AG04450 (cell line): ENCODE measurements at regions not wholly inside any gene's neighbourhood (a gene's known extent, or its start where the extent isn't known, plus 50 kb on each side); places are given as distances from the start of the nearest gene placed in this dataset.
"Not testable (repeated sequence)": the region's sequence is repeated elsewhere in the genome, so short reads cannot be mapped to it uniquely, and the experiment has no call there.

Experiments used
- CTCF ChIA-PET: fragments of 300-600, 350-600 bp; formaldehyde crosslinking; extraction: SDS; loops from one replicate; lab custom pipeline; 2022; ENCODE audit warnings: antibody characterized with exemption, inconsistent platforms; lab: Charles Lee
- POLR2A ChIA-PET: fragments of 350-600 bp; formaldehyde crosslinking; extraction: SDS; loops from one replicate; lab custom pipeline; 2021; ENCODE audit warnings: antibody characterized with exemption, inconsistent platforms; lab: Yijun Ruan, JAX
- DNase-seq: peaks from one replicate; pipeline ENCODE4 v3.0.0-alpha.2; 2011; ENCODE audit warnings: low read depth, low spot score
- H3K27ac ChIP-seq: one replicate; pipeline ENCODE4 v1.5.1; 2012; ENCODE audit warnings: low read depth, low read length, control low read depth
- H3K27me3 ChIP-seq: one replicate; pipeline ENCODE4 v1.6.0; 2012; ENCODE audit warnings: low read length; ENCODE audit not compliant: control insufficient read depth, insufficient read depth
- H3K4me3 ChIP-seq: 2 replicates; pipeline ENCODE4 v1.5.1; 2011; ENCODE audit warnings: mild to moderate bottlenecking, low read depth, low read length, control low read depth
- H3K9me3 ChIP-seq: 2 replicates; pipeline ENCODE4 v1.5.1; 2012; ENCODE audit warnings: low read length; ENCODE audit not compliant: control insufficient read depth, insufficient read depth
- TF ChIP-seq, protein P1 (sequence below): IDR thresholded peaks from 2 replicates; pipeline ENCODE4 v1.5.1; 2011; ENCODE audit warnings: low read depth, low read length, control low read depth, inconsistent platforms

DNA sequence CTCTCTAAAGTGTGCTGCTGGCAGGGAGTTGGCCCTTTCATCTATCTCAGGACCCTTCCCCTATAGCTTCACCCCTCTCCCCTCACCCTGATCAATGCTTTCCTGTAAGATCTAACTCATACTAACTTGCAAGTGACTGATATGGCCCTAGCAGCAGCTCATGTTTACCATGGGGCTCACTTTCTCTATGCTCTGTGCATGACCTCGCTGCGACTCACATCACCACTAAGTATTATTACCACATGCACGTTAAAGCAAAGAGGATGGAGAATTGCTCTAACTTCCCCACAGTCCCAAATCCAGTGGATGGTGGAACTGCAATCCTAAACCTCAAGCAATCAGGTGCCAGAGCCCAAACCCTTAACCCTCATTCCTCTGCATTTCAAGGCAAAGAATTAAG, 626.6 kb downstream of the MID1IP1 start:
- Histone ChIP-seq H3K4me3 (no peak overlapping the region), H3K27me3 (peaks cover 2% of the 10 kb centered on the region), H3K9me3 (no peaks in the 10 kb centered on the region), H3K27ac (no peak overlapping the region)
- ChIA-PET POLR2A (no interaction called here), CTCF (no interaction called here)
- no peak for DNase-seq
- TF ChIP-seq, protein P1, sequence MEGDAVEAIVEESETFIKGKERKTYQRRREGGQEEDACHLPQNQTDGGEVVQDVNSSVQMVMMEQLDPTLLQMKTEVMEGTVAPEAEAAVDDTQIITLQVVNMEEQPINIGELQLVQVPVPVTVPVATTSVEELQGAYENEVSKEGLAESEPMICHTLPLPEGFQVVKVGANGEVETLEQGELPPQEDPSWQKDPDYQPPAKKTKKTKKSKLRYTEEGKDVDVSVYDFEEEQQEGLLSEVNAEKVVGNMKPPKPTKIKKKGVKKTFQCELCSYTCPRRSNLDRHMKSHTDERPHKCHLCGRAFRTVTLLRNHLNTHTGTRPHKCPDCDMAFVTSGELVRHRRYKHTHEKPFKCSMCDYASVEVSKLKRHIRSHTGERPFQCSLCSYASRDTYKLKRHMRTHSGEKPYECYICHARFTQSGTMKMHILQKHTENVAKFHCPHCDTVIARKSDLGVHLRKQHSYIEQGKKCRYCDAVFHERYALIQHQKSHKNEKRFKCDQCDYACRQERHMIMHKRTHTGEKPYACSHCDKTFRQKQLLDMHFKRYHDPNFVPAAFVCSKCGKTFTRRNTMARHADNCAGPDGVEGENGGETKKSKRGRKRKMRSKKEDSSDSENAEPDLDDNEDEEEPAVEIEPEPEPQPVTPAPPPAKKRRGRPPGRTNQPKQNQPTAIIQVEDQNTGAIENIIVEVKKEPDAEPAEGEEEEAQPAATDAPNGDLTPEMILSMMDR: no peak

DNA sequence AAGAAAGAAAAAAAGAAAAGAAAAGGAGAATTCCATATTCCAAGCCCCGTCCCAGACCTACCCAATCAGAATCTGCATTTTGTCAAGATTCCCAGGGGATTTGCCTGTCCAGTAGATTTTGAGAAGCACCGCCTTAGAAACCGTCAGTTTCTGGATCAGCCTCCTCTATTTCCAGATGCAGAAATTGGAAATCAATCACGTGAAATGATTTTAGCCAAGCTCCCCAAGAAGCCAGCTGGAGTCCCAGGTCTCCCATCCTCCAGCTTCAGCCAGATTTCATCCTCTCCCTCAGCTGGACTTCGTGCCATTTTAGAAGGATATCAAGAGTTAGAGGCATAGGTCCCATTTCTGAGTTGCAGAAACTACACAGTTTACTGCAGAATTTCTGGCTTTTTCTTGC, 629.3 kb downstream of the MID1IP1 start:
- CTCF ChIA-PET: no interaction called here
- no peak overlapping the region for H3K27ac ChIP-seq
- POLR2A ChIA-PET: interaction anchor here (0.6 kb wide), 1 partner anchor 85 kb away, joined by 8 read pairs; no protein-coding TSS in a partner anchor

DNA sequence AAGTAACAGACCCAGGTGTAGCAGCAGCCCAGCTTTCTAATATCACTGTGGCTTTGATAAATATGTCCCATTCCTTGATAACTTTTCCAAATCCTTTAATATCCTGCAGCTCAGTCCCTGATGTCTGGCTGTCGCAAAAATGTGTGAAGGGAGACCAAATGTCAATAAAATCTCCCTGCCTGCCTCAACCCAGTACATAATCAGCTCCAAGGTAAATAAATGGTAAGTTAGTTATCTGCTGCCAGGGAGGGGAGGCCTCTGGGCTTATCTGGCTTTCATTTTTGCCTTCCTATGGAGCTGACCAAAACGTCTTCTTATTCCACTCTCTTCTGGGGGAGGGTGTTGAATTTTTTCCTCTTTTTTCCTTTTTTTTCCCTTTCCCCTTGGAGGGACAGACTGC, 630.6 kb downstream of the MID1IP1 start:
- DNase-seq: no peak
- H3K27ac ChIP-seq: no peak overlapping the region
- peaks cover 2% of the 10 kb centered on the region for H3K27me3 ChIP-seq
- ChIA-PET CTCF (no interaction called here), POLR2A (no interaction called here)
- no peak overlapping the region for H3K4me3 ChIP-seq
- H3K9me3 ChIP-seq: no peaks in the 10 kb centered on the region
- TF ChIP-seq, protein P1: no peak

More for the DNA sequence above, 629.3 kb downstream of the MID1IP1 start:
- no peaks in the 10 kb centered on the region for H3K9me3 ChIP-seq
- H3K4me3 ChIP-seq: no peak overlapping the region
- TF ChIP-seq, protein P1: no peak
- H3K27me3 ChIP-seq: peaks cover 2% of the 10 kb centered on the region
- no peak for DNase-seq

DNA sequence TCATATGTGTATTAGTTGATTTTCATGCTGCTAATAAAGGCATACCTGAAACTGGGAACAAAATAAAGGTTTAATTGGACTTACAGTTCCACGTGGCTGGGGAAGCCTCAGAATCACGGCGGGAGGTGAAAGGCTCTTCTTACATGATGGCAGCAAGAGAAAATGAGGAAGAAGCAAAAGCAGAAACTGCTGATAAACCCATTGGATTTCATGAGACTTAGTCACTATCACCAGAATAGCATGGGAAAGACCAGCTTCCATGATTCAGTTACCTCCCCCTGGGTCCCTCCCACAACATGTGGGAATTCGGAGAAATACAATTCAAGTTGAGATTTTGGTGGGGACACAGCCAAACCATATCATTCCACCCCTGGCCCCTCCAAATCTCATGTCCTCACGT, 633.4 kb downstream of the MID1IP1 start:
- DNase-seq, H3K9me3 ChIP-seq, H3K27me3 ChIP-seq, H3K4me3 ChIP-seq, CTCF ChIA-PET, H3K27ac ChIP-seq, POLR2A ChIA-PET: not testable (repeated sequence)

DNA sequence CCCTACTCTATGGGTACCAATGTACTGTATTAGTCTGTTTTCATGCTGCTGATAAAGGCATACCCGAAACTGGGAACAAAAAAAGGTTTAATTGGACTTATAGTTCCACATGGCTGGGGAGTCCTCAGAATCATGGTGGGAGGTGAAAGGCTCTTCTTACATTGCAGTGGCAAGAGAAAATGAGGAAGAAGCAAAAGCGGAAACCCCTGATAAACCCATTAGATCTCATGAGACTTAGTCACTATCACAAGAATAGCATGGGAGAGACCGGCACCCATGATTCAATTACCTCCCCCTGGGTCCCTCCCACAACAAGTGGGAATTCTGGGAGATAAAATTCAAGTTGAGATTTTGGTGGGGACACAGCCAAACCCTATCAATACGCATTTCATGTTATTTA, 635.3 kb downstream of the MID1IP1 start:
- H3K27ac ChIP-seq, H3K4me3 ChIP-seq, DNase-seq, CTCF ChIA-PET, POLR2A ChIA-PET, H3K27me3 ChIP-seq, H3K9me3 ChIP-seq: not testable (repeated sequence)

DNA sequence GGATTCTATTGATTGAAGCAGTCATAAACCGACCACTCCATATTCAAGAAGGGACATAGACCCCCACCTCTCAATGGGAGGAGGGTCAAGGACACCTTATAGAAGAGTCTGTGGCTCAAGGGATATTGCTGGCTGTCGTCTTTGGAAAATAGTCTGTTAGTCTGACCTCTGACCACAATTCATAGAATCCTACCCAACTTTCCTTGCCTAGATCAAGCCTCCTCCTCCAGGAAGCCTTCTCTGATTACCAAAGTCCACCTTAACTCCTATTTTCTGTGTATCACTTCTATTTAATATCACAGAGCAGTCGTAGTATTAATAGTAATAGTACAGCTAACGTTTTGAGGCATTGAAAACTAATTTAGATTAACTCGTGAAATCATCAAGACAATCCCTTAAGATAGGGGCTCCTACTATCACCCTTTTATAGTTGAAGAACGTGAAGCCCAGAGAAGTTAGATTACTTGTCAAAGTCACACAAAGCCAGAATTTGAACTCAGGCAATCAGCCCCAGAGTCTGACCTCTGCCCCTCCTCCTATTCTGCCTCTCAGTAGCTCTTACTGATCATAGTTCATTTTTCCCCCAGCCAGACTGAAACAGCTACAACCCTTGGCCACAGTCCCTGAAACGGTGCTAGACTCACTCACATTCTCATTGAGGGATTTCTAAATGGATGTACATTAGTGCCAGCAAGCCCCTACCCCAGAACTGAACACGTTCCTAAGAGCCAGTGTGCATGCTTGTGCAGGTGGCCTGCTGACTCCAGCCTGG, 636.6 kb downstream of the MID1IP1 start:
- Histone ChIP-seq H3K9me3 (no peaks in the 10 kb centered on the region), H3K27ac (no peak overlapping the region), H3K4me3 (no peak overlapping the region), H3K27me3 (no peaks in the 10 kb centered on the region)
- DNase-seq: no peak
- ChIA-PET POLR2A (no interaction called here), CTCF (no interaction called here)
- TF ChIP-seq, protein P1: no peak
